DND-41 (cell line): ENCODE measurements at regions not wholly inside any gene's neighbourhood (a gene's known extent, or its start where the extent isn't known, plus 50 kb on each side); places are given as distances from the start of the nearest gene placed in this dataset.

Experiments
- ATAC-seq: fragments of 200-7000 bp; cut with Tn5 transposase; 3 replicates; pipeline ENCODE4 v1.9.1; 2021; ENCODE audit warnings: low read depth; ENCODE audit not compliant: insufficient read depth
- DNase-seq: peaks from one replicate; pipeline ENCODE4 v3.0.0-alpha.2; 2020
- H2AFZ ChIP-seq: 2 replicates; pipeline ENCODE4 v1.6.0; 2012; ENCODE audit warnings: low read depth, low read length
- H3K27ac ChIP-seq: 2 replicates; pipeline ENCODE4 v1.5.1; 2012; ENCODE audit warnings: low read length, inconsistent platforms
- H3K27me3 ChIP-seq: fragments of 200-600 bp; sonication (generic); 2 replicates; pipeline ENCODE4 v1.6.0; 2012; ENCODE audit warnings: low read length, mild to moderate bottlenecking, inconsistent platforms; ENCODE audit not compliant: insufficient read depth, poor library complexity
- H3K36me3 ChIP-seq: 2 replicates; pipeline ENCODE4 v1.5.1; 2012; ENCODE audit warnings: low read length, inconsistent platforms; ENCODE audit not compliant: insufficient read depth
- H3K4me1 ChIP-seq: 2 replicates; pipeline ENCODE4 v1.5.1; 2012; ENCODE audit warnings: mild to moderate bottlenecking, low read length; ENCODE audit not compliant: insufficient read depth
- H3K4me2 ChIP-seq: 2 replicates; pipeline ENCODE4 v1.6.0; 2012; ENCODE audit warnings: mild to moderate bottlenecking, moderate library complexity, low read length, inconsistent platforms; ENCODE audit not compliant: insufficient read depth
- H3K4me3 ChIP-seq, 2 experiments: fragments of 200-600 bp in 1 of 2; shearing (Covaris generic) in 1 of 2; 2 replicates each; pipeline ENCODE4 v1.5.1; 2012 to 2016; ENCODE audit warnings: inconsistent platforms in 2 of 2, low read length in 2 of 2, mild to moderate bottlenecking in 2 of 2, low read depth in 1 of 2, moderate library complexity in 1 of 2
- H3K79me2 ChIP-seq: 2 replicates; pipeline ENCODE4 v1.6.0; 2012; ENCODE audit warnings: low read length, inconsistent platforms; ENCODE audit not compliant: insufficient read depth
- H3K9ac ChIP-seq: 2 replicates; pipeline ENCODE4 v1.6.0; 2012; ENCODE audit warnings: low read depth, mild to moderate bottlenecking, inconsistent platforms, low read length, moderate library complexity
- H3K9me3 ChIP-seq: 2 replicates; pipeline ENCODE4 v1.5.1; 2012; ENCODE audit warnings: low read length, moderate library complexity, mild to moderate bottlenecking, inconsistent platforms; ENCODE audit not compliant: insufficient read depth, severe bottlenecking
- H4K20me1 ChIP-seq: 2 replicates; pipeline ENCODE4 v1.6.0; 2012; ENCODE audit warnings: low read length; ENCODE audit not compliant: insufficient read depth
- CTCF ChIP-seq: IDR thresholded peaks from 2 replicates; pipeline ENCODE4 v1.5.1; 2012; ENCODE audit warnings: borderline replicate concordance, low read length, moderate library complexity, mild to moderate bottlenecking; ENCODE audit not compliant: poor library complexity, severe bottlenecking; ENCODE audit errors: extremely low read depth
- EZH2 ChIP-seq: IDR thresholded peaks from 3 replicates; pipeline ENCODE4 v1.6.1; 2012; ENCODE audit warnings: borderline replicate concordance, low read depth, mild to moderate bottlenecking, moderate library complexity, low read length, inconsistent platforms; ENCODE audit not compliant: severe bottlenecking

- no peaks in the 10 kb centered on the region for H3K36me3 ChIP-seq
- H4K20me1 ChIP-seq = no peaks in the 10 kb centered on the region
- no peak overlapping the region for H2AFZ ChIP-seq
- TF ChIP-seq CTCF (no peak), EZH2 (no peak)
- H3K9ac ChIP-seq = no peak overlapping the region
- H3K79me2 ChIP-seq = no peaks in the 10 kb centered on the region
- no peak overlapping the region for H3K27ac ChIP-seq
- ATAC-seq (no peak), DNase-seq (no peak)
- no peak overlapping the region for H3K4me2 ChIP-seq
- H3K4me3 ChIP-seq = no peak overlapping the region
- no peaks in the 10 kb centered on the region for H3K27me3 ChIP-seq
- peaks cover 3% of the 10 kb centered on the region for H3K4me1 ChIP-seq
- no peaks in the 10 kb centered on the region for H3K9me3 ChIP-seq
These were observed 70.5 kb upstream of the AHR start for GRCh38 chr7:17227766-17228490.

- H3K4me1 ChIP-seq = peaks cover 16% of the 10 kb centered on the region
- no peaks in the 10 kb centered on the region for H3K9me3 ChIP-seq
- H3K9ac ChIP-seq = no peak overlapping the region
- no peak for DNase-seq
- no peaks in the 10 kb centered on the region for H3K79me2 ChIP-seq
- no peak for ATAC-seq
- H3K4me3 ChIP-seq = no peak overlapping the region
- no peak for TF ChIP-seq EZH2
- H3K27me3 ChIP-seq = no peaks in the 10 kb centered on the region
- no peaks in the 10 kb centered on the region for H4K20me1 ChIP-seq
- no peak overlapping the region for H2AFZ ChIP-seq
- H3K27ac ChIP-seq = no peak overlapping the region
- H3K36me3 ChIP-seq = no peaks in the 10 kb centered on the region
- no peak overlapping the region for H3K4me2 ChIP-seq
These were observed 69.2 kb upstream of the AHR start for GRCh38 chr7:17229228-17229627.

GRCh38 chr7:17230099-17230807 lies 68.2 kb upstream of the AHR start:
- H3K27me3 ChIP-seq = no peaks in the 10 kb centered on the region
- H3K9ac ChIP-seq = no peak overlapping the region
- no peaks in the 10 kb centered on the region for H3K79me2 ChIP-seq
- H3K27ac ChIP-seq = no peak overlapping the region
- no peak overlapping the region for H3K4me2 ChIP-seq
- H3K9me3 ChIP-seq = no peaks in the 10 kb centered on the region
- H2AFZ ChIP-seq = no peak overlapping the region
- peaks cover 27% of the 10 kb centered on the region for H3K4me1 ChIP-seq
- H3K4me3 ChIP-seq = no peak overlapping the region
- no peaks in the 10 kb centered on the region for H4K20me1 ChIP-seq
- no peaks in the 10 kb centered on the region for H3K36me3 ChIP-seq
- DNase-seq = no peak
- no peak for ATAC-seq
- no peak for TF ChIP-seq EZH2
- TF ChIP-seq CTCF = no peak

- TF ChIP-seq CTCF (no peak), EZH2 (no peak)
- no peaks in the 10 kb centered on the region for H4K20me1 ChIP-seq
- H3K79me2 ChIP-seq = no peaks in the 10 kb centered on the region
- peak overlapping the region; percentile 52 for H3K4me2 ChIP-seq
- H3K27ac ChIP-seq = peak overlapping the region; percentile 85
- H3K9me3 ChIP-seq = no peaks in the 10 kb centered on the region
- DNase-seq (peak; percentile 15), ATAC-seq (peak; percentile 51)
- peak overlapping the region; percentile 54 for H3K9ac ChIP-seq
- no peaks in the 10 kb centered on the region for H3K27me3 ChIP-seq
- peak overlapping the region; percentile 56 for H2AFZ ChIP-seq
- H3K4me1 ChIP-seq = peaks cover 34% of the 10 kb centered on the region
- H3K36me3 ChIP-seq = no peaks in the 10 kb centered on the region
- peak overlapping the region in 1 of 2 experiments; percentile 33; a peak in 2 of 4 replicates for H3K4me3 ChIP-seq
These were observed 64.8 kb upstream of the AHR start for GRCh38 chr7:17233603-17234002.
